ENCODE measurements at regions not wholly inside any gene's neighbourhood (a gene's known extent, or its start where the extent isn't known, plus 50 kb on each side); places are given as distances from the start of the nearest gene placed in this dataset.

GRCh38 chr5:82396871-82397514 is 118.8 kb upstream of the RPS23 start:
- DNase-seq (ENCODE audit: low spot score), result peak; percentile 26

- DNase-seq (ENCODE audit: low spot score), result no peak
These were observed 118.2 kb upstream of the RPS23 start for GRCh38 chr5:82396396-82396795.

- DNase-seq (ENCODE audit: low spot score), result no peak
These were observed 115.8 kb upstream of the RPS23 start for GRCh38 chr5:82393951-82394350.

- DNase-seq (ENCODE audit: low spot score), result no peak
These were observed 111.9 kb upstream of the RPS23 start for GRCh38 chr5:82390088-82390487.

GRCh38 chr5:82389347-82389746 is 111.2 kb upstream of the RPS23 start:
- DNase-seq (ENCODE audit: low spot score), result no peak

- DNase-seq (ENCODE audit: low spot score), result no peak
These were observed 110.0 kb upstream of the RPS23 start for GRCh38 chr5:82388181-82388580.

GRCh38 chr5:82387819-82388166 is 109.6 kb upstream of the RPS23 start:
- DNase-seq (ENCODE audit: low spot score), result no peak

GRCh38 chr5:82387001-82387818 is 109.1 kb upstream of the RPS23 start:
- no peak for DNase-seq (ENCODE audit: low spot score)

- no peak for DNase-seq (ENCODE audit: low spot score)
These were observed 108.4 kb upstream of the RPS23 start for GRCh38 chr5:82386576-82386975.

- no peak for DNase-seq (ENCODE audit: low spot score)
These were observed 106.0 kb upstream of the RPS23 start for GRCh38 chr5:82384034-82384750.

GRCh38 chr5:82381591-82381990 is 103.4 kb upstream of the RPS23 start:
- DNase-seq (ENCODE audit: low spot score), result no peak

- no peak for DNase-seq (ENCODE audit: low spot score)
These were observed 98.2 kb upstream of the RPS23 start for GRCh38 chr5:82376307-82376706.

GRCh38 chr5:82375488-82376244 is 97.5 kb upstream of the RPS23 start:
- no peak for DNase-seq (ENCODE audit: low spot score)

GRCh38 chr5:82374637-82375036 is 96.5 kb upstream of the RPS23 start:
- no peak for DNase-seq (ENCODE audit: low spot score)

GRCh38 chr5:82367930-82368329 is 89.8 kb upstream of the RPS23 start:
- no peak for DNase-seq (ENCODE audit: low spot score)

- no peak for DNase-seq (ENCODE audit: low spot score)
These were observed 87.6 kb upstream of the RPS23 start for GRCh38 chr5:82365744-82366228.

- DNase-seq (ENCODE audit: low spot score), result no peak
These were observed 86.9 kb upstream of the RPS23 start for GRCh38 chr5:82365026-82365425.

- DNase-seq (ENCODE audit: low spot score), result no peak
These were observed 86.3 kb upstream of the RPS23 start for GRCh38 chr5:82364497-82364896.

GRCh38 chr5:82363524-82363923 is 85.4 kb upstream of the RPS23 start:
- DNase-seq (ENCODE audit: low spot score), result no peak

- DNase-seq (ENCODE audit: low spot score), result no peak
These were observed 84.5 kb upstream of the RPS23 start for GRCh38 chr5:82362636-82363035.

- no peak for DNase-seq (ENCODE audit: low spot score)
These were observed 81.9 kb upstream of the RPS23 start for GRCh38 chr5:82360022-82360421.

GRCh38 chr5:82359272-82359671 is 81.1 kb upstream of the RPS23 start:
- DNase-seq (ENCODE audit: low spot score), result no peak

Measured in putamen (tissue), 1 donor.